Parathyroid adenoma (tissue), 2 donors: ENCODE measurements at regions not wholly inside any gene's neighbourhood (a gene's known extent, or its start where the extent isn't known, plus 50 kb on each side); places are given as distances from the start of the nearest gene placed in this dataset.

Source experiments
- H2AFZ ChIP-seq: fragments of 300-600 bp; sonication (generic); one replicate; pipeline ENCODE4 v1.7.0; 2017; ENCODE audit warnings: antibody characterized with exemption, mild to moderate bottlenecking
- H3K27ac ChIP-seq: fragments of 300-600 bp; sonication (generic); one replicate; pipeline ENCODE4 v1.7.0; 2017
- H3K27me3 ChIP-seq: fragments of 300-600 bp; sonication (generic); one replicate; pipeline ENCODE4 v1.7.0; 2017; ENCODE audit warnings: low read length; ENCODE audit not compliant: control insufficient read depth, insufficient read depth
- H3K36me3 ChIP-seq: fragments of 300-600 bp; sonication (generic); one replicate; pipeline ENCODE4 v1.7.0; 2017; ENCODE audit warnings: low read length; ENCODE audit not compliant: control insufficient read depth, insufficient read depth
- H3K4me1 ChIP-seq: fragments of 300-600 bp; sonication (generic); one replicate; pipeline ENCODE4 v1.7.0; 2017; ENCODE audit warnings: control low read depth
- H3K4me2 ChIP-seq: fragments of 300-600 bp; sonication (generic); one replicate; pipeline ENCODE4 v1.7.0; 2017; ENCODE audit warnings: low read length
- H3K4me3 ChIP-seq: fragments of 300-600 bp; sonication (generic); one replicate; pipeline ENCODE4 v1.7.0; 2017; ENCODE audit warnings: low read depth, low read length
- H3K79me2 ChIP-seq: fragments of 300-600 bp; sonication (generic); one replicate; pipeline ENCODE4 v1.7.0; 2017; ENCODE audit warnings: control low read depth
- H3K9ac ChIP-seq: fragments of 300-600 bp; sonication (generic); one replicate; pipeline ENCODE4 v1.7.0; 2017; ENCODE audit warnings: mild to moderate bottlenecking
- H3K9me3 ChIP-seq: fragments of 300-600 bp; sonication (generic); one replicate; pipeline ENCODE4 v1.7.0; 2017; ENCODE audit warnings: low read length; ENCODE audit not compliant: control insufficient read depth
- CTCF ChIP-seq: fragments of 300-600 bp; sonication (generic); IDR thresholded peaks from one replicate; pipeline ENCODE4 v1.7.0; 2017; ENCODE audit warnings: antibody characterized with exemption, mild to moderate bottlenecking
- donor health status: primary hyperparathyroidism.

- Histone ChIP-seq H3K4me3 (no peak overlapping the region), H3K79me2 (no peaks in the 10 kb centered on the region), H3K4me2 (no peak overlapping the region), H3K4me1 (no peaks in the 10 kb centered on the region), H3K9ac (no peak overlapping the region), H3K27me3 (no peaks in the 10 kb centered on the region), H3K27ac (no peak overlapping the region), H3K9me3 (no peaks in the 10 kb centered on the region), H3K36me3 (no peaks in the 10 kb centered on the region), H2AFZ (no peak overlapping the region)
- TF ChIP-seq CTCF: no peak
These were observed 557.8 kb upstream of the CFAP20DC start for GRCh38 chr3:59607656-59608055.

- Histone ChIP-seq H3K36me3 (no peaks in the 10 kb centered on the region), H3K79me2 (no peaks in the 10 kb centered on the region), H3K9ac (no peak overlapping the region), H2AFZ (no peak overlapping the region), H3K27me3 (no peaks in the 10 kb centered on the region), H3K4me2 (no peak overlapping the region), H3K4me1 (no peaks in the 10 kb centered on the region), H3K27ac (no peak overlapping the region), H3K4me3 (no peak overlapping the region), H3K9me3 (no peaks in the 10 kb centered on the region)
- no peak for TF ChIP-seq CTCF
These were observed 556.9 kb upstream of the CFAP20DC start for GRCh38 chr3:59606638-59607266.

- H3K27ac ChIP-seq: no peak overlapping the region
- no peak overlapping the region for H3K4me3 ChIP-seq
- no peaks in the 10 kb centered on the region for H3K79me2 ChIP-seq
- no peaks in the 10 kb centered on the region for H3K4me1 ChIP-seq
- no peaks in the 10 kb centered on the region for H3K9me3 ChIP-seq
- no peak overlapping the region for H3K4me2 ChIP-seq
- H3K9ac ChIP-seq: no peak overlapping the region
- H3K36me3 ChIP-seq: no peaks in the 10 kb centered on the region
- no peak for TF ChIP-seq CTCF
- no peaks in the 10 kb centered on the region for H3K27me3 ChIP-seq
- no peak overlapping the region for H2AFZ ChIP-seq
These were observed 556.2 kb upstream of the CFAP20DC start for GRCh38 chr3:59605944-59606534.

GRCh38 chr3:59605318-59605717 lies 555.5 kb upstream of the CFAP20DC start:
- Histone ChIP-seq H2AFZ (no peak overlapping the region), H3K9me3 (no peaks in the 10 kb centered on the region), H3K36me3 (no peaks in the 10 kb centered on the region), H3K79me2 (no peaks in the 10 kb centered on the region), H3K27ac (no peak overlapping the region), H3K4me1 (no peaks in the 10 kb centered on the region), H3K4me3 (no peak overlapping the region), H3K4me2 (no peak overlapping the region), H3K27me3 (no peaks in the 10 kb centered on the region), H3K9ac (no peak overlapping the region)
- TF ChIP-seq CTCF: no peak

- Histone ChIP-seq H3K4me2 (no peak overlapping the region), H3K4me3 (no peak overlapping the region), H3K9ac (no peak overlapping the region), H3K79me2 (no peaks in the 10 kb centered on the region), H3K9me3 (no peaks in the 10 kb centered on the region), H3K27ac (no peak overlapping the region), H2AFZ (no peak overlapping the region), H3K27me3 (no peaks in the 10 kb centered on the region), H3K36me3 (no peaks in the 10 kb centered on the region), H3K4me1 (no peaks in the 10 kb centered on the region)
- TF ChIP-seq CTCF: no peak
These were observed 551.7 kb upstream of the CFAP20DC start for GRCh38 chr3:59601486-59601885.
